HAP-1 (cell line): ENCODE measurements at regions not wholly inside any gene's neighbourhood (a gene's known extent, or its start where the extent isn't known, plus 50 kb on each side); places are given as distances from the start of the nearest gene placed in this dataset.

ENCODE experiments used
- DNase-seq, 2 experiments: peaks; one replicate each; pipeline ENCODE4 v3.0.0-alpha.2; 2016 to 2020; ENCODE audit warnings: low spot score in 2 of 2
- H3K27me3 ChIP-seq: fragments of 250-450 bp; sonication (Bioruptor Pico); 2 replicates; pipeline ENCODE4 v1.5.1; 2020; ENCODE audit warnings: low read depth, mild to moderate bottlenecking, moderate library complexity
- H3K36me3 ChIP-seq: fragments of 250-450 bp; sonication (Bioruptor Pico); replicated peaks from 2 replicates; pipeline ENCODE4 v1.5.1; 2020; ENCODE audit warnings: mild to moderate bottlenecking
- H3K4me1 ChIP-seq: fragments of 250-450 bp; sonication (Bioruptor Pico); 2 replicates; pipeline ENCODE4 v1.5.1; 2020; ENCODE audit warnings: mild to moderate bottlenecking
- H3K4me3 ChIP-seq: fragments of 250-450 bp; sonication (Bioruptor Pico); 2 replicates; pipeline ENCODE4 v1.5.1; 2020; ENCODE audit warnings: mild to moderate bottlenecking, moderate library complexity
- H3K9me3 ChIP-seq: fragments of 250-450 bp; sonication (Bioruptor Pico); 2 replicates; pipeline ENCODE4 v1.5.1; 2020; ENCODE audit warnings: mild to moderate bottlenecking, moderate library complexity
- in situ Hi-C: fragments of 300-500 bp; cut with MboI; formaldehyde crosslinking; loops from 3 replicates; pipeline ENCODE4 v1.14.3; 2020; ENCODE audit warnings: low sequenced_read_pairs, inconsistent platforms, mixed read lengths

GRCh38 chr1:80099713-80100112, 1093.2 kb upstream of the ADGRL4 start:
- no peak for DNase-seq
- Histone ChIP-seq H3K9me3 (no peaks in the 10 kb centered on the region), H3K4me3 (no peak overlapping the region), H3K36me3 (no peaks in the 10 kb centered on the region), H3K27me3 (no peaks in the 10 kb centered on the region), H3K4me1 (no peaks in the 10 kb centered on the region)
- in situ Hi-C loops = no loop called here

GRCh38 chr1:80085067-80085466, 1078.5 kb upstream of the ADGRL4 start:
- Histone ChIP-seq H3K27me3 (no peaks in the 10 kb centered on the region), H3K4me1 (no peaks in the 10 kb centered on the region), H3K4me3 (no peak overlapping the region), H3K36me3 (no peaks in the 10 kb centered on the region), H3K9me3 (no peaks in the 10 kb centered on the region)
- in situ Hi-C loops = no loop called here
- no peak for DNase-seq

GRCh38 chr1:80083892-80084291, 1077.4 kb upstream of the ADGRL4 start:
- DNase-seq = no peak
- in situ Hi-C loops = no loop called here

GRCh38 chr1:80076469-80076868, 1069.9 kb upstream of the ADGRL4 start:
- Histone ChIP-seq H3K4me1 (no peaks in the 10 kb centered on the region), H3K27me3 (peaks cover under 1% of the 10 kb centered on the region; the same call in 1 of the 2 replicates), H3K9me3 (no peaks in the 10 kb centered on the region), H3K36me3 (no peaks in the 10 kb centered on the region), H3K4me3 (no peak overlapping the region)
- in situ Hi-C loops = no loop called here
- DNase-seq = no peak

More at GRCh38 chr1:80083892-80084291, 1077.4 kb upstream of the ADGRL4 start:
- Histone ChIP-seq H3K9me3 (no peaks in the 10 kb centered on the region), H3K36me3 (no peaks in the 10 kb centered on the region), H3K4me3 (no peak overlapping the region), H3K27me3 (no peaks in the 10 kb centered on the region), H3K4me1 (no peaks in the 10 kb centered on the region)

- Histone ChIP-seq H3K4me3 (no peak overlapping the region), H3K9me3 (no peaks in the 10 kb centered on the region), H3K36me3 (no peaks in the 10 kb centered on the region), H3K27me3 (peaks cover 3% of the 10 kb centered on the region; the same call in 1 of the 2 replicates), H3K4me1 (no peaks in the 10 kb centered on the region)
- DNase-seq = no peak
- in situ Hi-C loops = no loop called here
These were observed 1068.8 kb upstream of the ADGRL4 start for GRCh38 chr1:80075351-80075750.

GRCh38 chr1:80072563-80072962, 1066.0 kb upstream of the ADGRL4 start:
- Histone ChIP-seq H3K27me3 (peaks cover 3% of the 10 kb centered on the region; the same call in 1 of the 2 replicates), H3K9me3 (no peaks in the 10 kb centered on the region), H3K36me3 (no peaks in the 10 kb centered on the region), H3K4me1 (no peaks in the 10 kb centered on the region), H3K4me3 (no peak overlapping the region)
- DNase-seq = no peak
- in situ Hi-C loops = no loop called here

GRCh38 chr1:80066060-80066459, 1059.5 kb upstream of the ADGRL4 start:
- in situ Hi-C loops = no loop called here
- peak in 1 of 2 experiments; percentile 50 for DNase-seq
- Histone ChIP-seq H3K4me3 (no peak overlapping the region), H3K4me1 (peaks cover 6% of the 10 kb centered on the region), H3K36me3 (no peaks in the 10 kb centered on the region), H3K9me3 (no peaks in the 10 kb centered on the region), H3K27me3 (peaks cover 12% of the 10 kb centered on the region; the same call in 1 of the 2 replicates)

GRCh38 chr1:80064524-80064923, 1058.0 kb upstream of the ADGRL4 start:
- peaks cover 6% of the 10 kb centered on the region for H3K4me1 ChIP-seq

GRCh38 chr1:80059940-80060339, 1053.4 kb upstream of the ADGRL4 start:
- no peaks in the 10 kb centered on the region for H3K36me3 ChIP-seq
- no peak overlapping the region for H3K4me3 ChIP-seq
- H3K4me1 ChIP-seq = no peaks in the 10 kb centered on the region
- in situ Hi-C loops = no loop called here
- 0 out of 2 replicates have a peak, but pooled peaks cover 9% of the 10 kb centered on the region for H3K27me3 ChIP-seq
- H3K9me3 ChIP-seq = no peaks in the 10 kb centered on the region
- DNase-seq = no peak

More at GRCh38 chr1:80064524-80064923, 1058.0 kb upstream of the ADGRL4 start:
- Histone ChIP-seq H3K36me3 (no peaks in the 10 kb centered on the region), H3K27me3 (peaks cover 12% of the 10 kb centered on the region; the same call in 1 of the 2 replicates), H3K4me3 (no peak overlapping the region), H3K9me3 (no peaks in the 10 kb centered on the region)
- in situ Hi-C loops = no loop called here
- DNase-seq = no peak

GRCh38 chr1:80056179-80056578, 1049.6 kb upstream of the ADGRL4 start:
- in situ Hi-C loops = no loop called here
- no peaks in the 10 kb centered on the region for H3K4me1 ChIP-seq
- H3K4me3 ChIP-seq = no peak overlapping the region
- DNase-seq = no peak
- H3K36me3 ChIP-seq = no peaks in the 10 kb centered on the region
- H3K27me3 ChIP-seq = no peaks in the 10 kb centered on the region
- no peaks in the 10 kb centered on the region for H3K9me3 ChIP-seq

GRCh38 chr1:80054129-80054528, 1047.6 kb upstream of the ADGRL4 start:
- in situ Hi-C loops = no loop called here
- no peak for DNase-seq
- Histone ChIP-seq H3K36me3 (no peaks in the 10 kb centered on the region), H3K4me3 (no peak overlapping the region), H3K27me3 (no peaks in the 10 kb centered on the region; the same call in 1 of the 2 replicates), H3K4me1 (no peaks in the 10 kb centered on the region), H3K9me3 (no peaks in the 10 kb centered on the region)

- in situ Hi-C loops = no loop called here
- H3K4me1 ChIP-seq = no peaks in the 10 kb centered on the region
- no peak overlapping the region for H3K4me3 ChIP-seq
- H3K9me3 ChIP-seq = no peaks in the 10 kb centered on the region
- H3K27me3 ChIP-seq = no peaks in the 10 kb centered on the region; the same call in 1 of the 2 replicates
- DNase-seq = no peak
- H3K36me3 ChIP-seq = no peaks in the 10 kb centered on the region
These were observed 1047.1 kb upstream of the ADGRL4 start for GRCh38 chr1:80053613-80054012.

GRCh38 chr1:80050523-80050922, 1044.0 kb upstream of the ADGRL4 start:
- DNase-seq = no peak
- in situ Hi-C loops = no loop called here

GRCh38 chr1:80050085-80050484, 1043.6 kb upstream of the ADGRL4 start:
- Histone ChIP-seq H3K4me3 (no peak overlapping the region), H3K36me3 (no peaks in the 10 kb centered on the region), H3K27me3 (peaks cover 2% of the 10 kb centered on the region; the same call in 1 of the 2 replicates), H3K9me3 (no peaks in the 10 kb centered on the region), H3K4me1 (no peaks in the 10 kb centered on the region)
- no peak for DNase-seq
- in situ Hi-C loops = no loop called here

More at GRCh38 chr1:80050523-80050922, 1044.0 kb upstream of the ADGRL4 start:
- Histone ChIP-seq H3K4me3 (no peak overlapping the region), H3K36me3 (no peaks in the 10 kb centered on the region), H3K9me3 (no peaks in the 10 kb centered on the region), H3K4me1 (no peaks in the 10 kb centered on the region), H3K27me3 (peaks cover 2% of the 10 kb centered on the region; the same call in 1 of the 2 replicates)

GRCh38 chr1:80048716-80049115, 1042.2 kb upstream of the ADGRL4 start:
- no peaks in the 10 kb centered on the region for H3K36me3 ChIP-seq
- no peaks in the 10 kb centered on the region for H3K9me3 ChIP-seq
- no peaks in the 10 kb centered on the region for H3K4me1 ChIP-seq
- DNase-seq = no peak
- peaks cover 2% of the 10 kb centered on the region; the same call in 1 of the 2 replicates for H3K27me3 ChIP-seq
- in situ Hi-C loops = no loop called here
- no peak overlapping the region for H3K4me3 ChIP-seq
